HG03378 (cell line): ENCODE measurements at regions not wholly inside any gene's neighbourhood (a gene's known extent, or its start where the extent isn't known, plus 50 kb on each side); places are given as distances from the start of the nearest gene placed in this dataset.
"Not testable (repeated sequence)": the region's sequence is repeated elsewhere in the genome, so short reads cannot be mapped to it uniquely, and the experiment has no call there.

Source experiments
- ATAC-seq: cut with Tn5 transposase; IDR thresholded peaks from one replicate; pipeline ENCODE4 v1.9.1; 2021; ENCODE audit warnings: mild to moderate bottlenecking, moderate library complexity; ENCODE audit not compliant: unreplicated experiment

- no peak for ATAC-seq
Measured at GRCh38 chr11:86861810-86862209, 61.5 kb downstream of the PRSS23 start.

GRCh38 chr11:86863476-86863875 lies 63.1 kb downstream of the PRSS23 start:
- no peak for ATAC-seq

- no peak for ATAC-seq
Measured at GRCh38 chr11:86865436-86865835, 65.1 kb downstream of the PRSS23 start.

- no peak for ATAC-seq
Measured at GRCh38 chr11:86869531-86869930, 69.2 kb downstream of the PRSS23 start.

GRCh38 chr11:86869966-86870570 lies 69.7 kb downstream of the PRSS23 start:
- peak; percentile 59 for ATAC-seq

GRCh38 chr11:86873573-86874083 lies 73.3 kb downstream of the PRSS23 start:
- ATAC-seq, result no peak

- ATAC-seq, result no peak
Measured at GRCh38 chr11:86874304-86875056, 74.1 kb downstream of the PRSS23 start.

GRCh38 chr11:86876716-86877234 lies 76.4 kb downstream of the PRSS23 start:
- no peak for ATAC-seq

- no peak for ATAC-seq
Measured at GRCh38 chr11:86877503-86877902, 77.2 kb downstream of the PRSS23 start.

GRCh38 chr11:86879241-86879640 lies 76.0 kb downstream of the FZD4 start:
- not testable (repeated sequence) for ATAC-seq

- ATAC-seq, result no peak
Measured at GRCh38 chr11:86885311-86885710, 69.9 kb downstream of the FZD4 start.

- ATAC-seq, result no peak
Measured at GRCh38 chr11:86888164-86889000, 66.8 kb downstream of the FZD4 start.

GRCh38 chr11:86889001-86889341 lies 66.2 kb downstream of the FZD4 start:
- no peak for ATAC-seq

- no peak for ATAC-seq
Measured at GRCh38 chr11:86891036-86891435, 64.2 kb downstream of the FZD4 start.

GRCh38 chr11:86893235-86893634 lies 62.0 kb downstream of the FZD4 start:
- no peak for ATAC-seq
